Liver (tissue), 8 donors: ENCODE measurements at regions not wholly inside any gene's neighbourhood (a gene's known extent, or its start where the extent isn't known, plus 50 kb on each side); places are given as distances from the start of the nearest gene placed in this dataset.

Experiments used
- DNase-seq: peaks from one replicate; pipeline ENCODE4 v3.0.0-alpha.2; 2017; ENCODE audit warnings: low spot score
- H3K27ac ChIP-seq, 2 donors: one replicate each; pipeline ENCODE4 v1.7.0; 2013; ENCODE audit warnings: inconsistent platforms in 2 of 2, low read length in 2 of 2, control low read depth in 1 of 2, low read depth in 1 of 2, mild to moderate bottlenecking in 1 of 2
- H3K27me3 ChIP-seq, 4 donors: one replicate each; pipeline versions ENCODE4 v1.6.1 to v1.7.0; 2013; ENCODE audit warnings: low read length in 3 of 4, inconsistent platforms in 1 of 4, mild to moderate bottlenecking in 1 of 4, moderate library complexity in 1 of 4; ENCODE audit not compliant: control insufficient read depth in 4 of 4, insufficient read depth in 4 of 4
- H3K36me3 ChIP-seq, 4 donors: one replicate each; pipeline versions ENCODE4 v1.6.1 to v1.7.0; 2013; ENCODE audit warnings: low read length in 3 of 4, mild to moderate bottlenecking in 3 of 4, low read depth in 1 of 4, moderate library complexity in 1 of 4; ENCODE audit not compliant: control insufficient read depth in 4 of 4, insufficient read depth in 3 of 4
- H3K4me1 ChIP-seq, 4 donors: one replicate each; pipeline versions ENCODE4 v1.6.1 to v1.7.0; 2013; ENCODE audit warnings: low read length in 3 of 4, mild to moderate bottlenecking in 3 of 4, moderate library complexity in 1 of 4; ENCODE audit not compliant: control insufficient read depth in 4 of 4, insufficient read depth in 4 of 4
- H3K4me3 ChIP-seq, 3 donors: one replicate each; pipeline versions ENCODE4 v1.6.1 to v1.7.0; 2013; ENCODE audit warnings: low read length in 3 of 3, control low read depth in 1 of 3, low read depth in 1 of 3, mild to moderate bottlenecking in 1 of 3
- H3K9ac ChIP-seq, 2 donors: one replicate each; pipeline ENCODE4 v1.7.0; 2013; ENCODE audit warnings: low read length in 2 of 2, mild to moderate bottlenecking in 2 of 2, moderate library complexity in 2 of 2, control low read depth in 1 of 2, low read depth in 1 of 2
- H3K9me3 ChIP-seq, 4 donors: one replicate each; pipeline versions ENCODE4 v1.6.1 to v1.7.0; 2013; ENCODE audit warnings: low read length in 3 of 4; ENCODE audit not compliant: control insufficient read depth in 4 of 4
- EGR1 ChIP-seq, 2 donors: IDR thresholded peaks; 2 replicates each; pipeline ENCODE4 v1.6.1; 2016 to 2018; ENCODE audit warnings: antibody characterized with exemption in 2 of 2, low read depth in 2 of 2
- FOXA1 ChIP-seq: IDR thresholded peaks from 2 replicates; pipeline ENCODE4 v1.6.1; 2016; ENCODE audit warnings: antibody characterized with exemption
- FOXA2 ChIP-seq: IDR thresholded peaks from 2 replicates; pipeline ENCODE4 v1.6.1; 2016; ENCODE audit warnings: antibody characterized with exemption
- GABPA ChIP-seq, 2 donors: IDR thresholded peaks in 1 of 2; conservative IDR thresholded peaks in 1 of 2; 2 replicates each; pipeline ENCODE4 v1.6.1; 2016; ENCODE audit warnings: antibody characterized with exemption in 2 of 2, mild to moderate bottlenecking in 1 of 2, moderate library complexity in 1 of 2
- HNF4A ChIP-seq, 2 donors: conservative IDR thresholded peaks; 2 replicates each; pipeline ENCODE4 v1.6.1; 2016; ENCODE audit warnings: antibody characterized with exemption in 2 of 2, mild to moderate bottlenecking in 2 of 2
- HNF4G ChIP-seq: IDR thresholded peaks from 2 replicates; pipeline ENCODE4 v1.6.1; 2016; ENCODE audit warnings: antibody characterized with exemption
- JUND ChIP-seq, 2 donors: IDR thresholded peaks; 2 replicates each; pipeline ENCODE4 v1.6.1; 2016; ENCODE audit warnings: antibody characterized with exemption in 2 of 2
- MAX ChIP-seq: IDR thresholded peaks from 2 replicates; pipeline ENCODE4 v1.6.1; 2016; ENCODE audit warnings: antibody characterized with exemption
- NR2F2 ChIP-seq: IDR thresholded peaks from 2 replicates; pipeline ENCODE4 v1.6.1; 2016; ENCODE audit warnings: antibody characterized with exemption
- RAD21 ChIP-seq, 2 donors: IDR thresholded peaks; 2 replicates each; pipeline ENCODE4 v1.6.1; 2016; ENCODE audit warnings: antibody characterized with exemption in 2 of 2, mild to moderate bottlenecking in 2 of 2
- RXRA ChIP-seq, 2 donors: IDR thresholded peaks; 2 replicates each; pipeline ENCODE4 v1.6.1; 2017 to 2018; ENCODE audit warnings: antibody characterized with exemption in 2 of 2, mild to moderate bottlenecking in 1 of 2
- SP1 ChIP-seq: IDR thresholded peaks from 2 replicates; pipeline ENCODE4 v1.6.1; 2018; ENCODE audit warnings: antibody characterized with exemption, mild to moderate bottlenecking
- TAF1 ChIP-seq: conservative IDR thresholded peaks from 2 replicates; pipeline ENCODE4 v1.6.1; 2016; ENCODE audit warnings: antibody characterized with exemption, mild to moderate bottlenecking
- YY1 ChIP-seq: IDR thresholded peaks from 2 replicates; pipeline ENCODE4 v1.6.1; 2016; ENCODE audit warnings: antibody characterized with exemption, mild to moderate bottlenecking
- ZBTB33 ChIP-seq: IDR thresholded peaks from 2 replicates; pipeline ENCODE4 v1.6.1; 2016; ENCODE audit warnings: antibody characterized with exemption
- WGBS: extraction: QIAGEN DNeasy Blood & Tissue Kit; methylation state at CpG from one replicate; pipeline ENCODE4 v1.1.7; 2013; 5-methylcytosine and 5-hydroxymethylcytosine counted together
- TF ChIP-seq, protein P1 (sequence below): IDR thresholded peaks from 2 replicates; pipeline ENCODE4 v1.6.1; 2016; ENCODE audit warnings: antibody characterized with exemption, mild to moderate bottlenecking
- TF ChIP-seq, protein P2 (sequence below): IDR thresholded peaks from 2 replicates; pipeline ENCODE4 v1.6.1; 2016; ENCODE audit warnings: antibody characterized with exemption
- TF ChIP-seq, protein P3 (sequence below): fragments of 150-350 bp; IDR thresholded peaks from 2 replicates; pipeline ENCODE4 v1.5.1; 2017; ENCODE audit warnings: improper control_type of control experiment, low read depth, low read length; ENCODE audit not compliant: missing input control
- donor health status: healthy.
- donor health status: healthy.
- donor health status: healthy.
- donor health status: healthy.
- donor health status: healthy.

DNA sequence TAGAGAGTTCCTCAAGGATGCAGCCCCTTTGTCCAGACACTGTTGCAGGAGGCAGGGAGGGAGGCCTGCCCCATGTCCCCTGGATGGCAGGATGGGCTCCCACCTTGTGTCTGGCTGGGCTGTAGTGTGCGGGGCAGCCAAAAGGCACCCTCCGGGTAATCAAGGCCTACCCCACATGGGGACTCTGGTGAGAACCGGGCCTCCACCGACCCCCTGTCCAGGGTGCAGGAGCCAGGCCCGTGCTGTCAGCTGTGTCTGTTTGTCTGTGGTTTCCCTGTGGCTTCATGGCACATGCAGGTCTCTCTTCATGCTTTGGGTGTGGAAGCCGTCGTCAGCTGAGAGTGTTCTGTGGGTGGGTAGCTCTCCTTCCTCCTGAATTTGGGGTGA is 1240.9 kb downstream of the BRD1 start:
- Histone ChIP-seq H3K36me3 (no peaks in the 10 kb centered on the region), H3K27me3 (no peaks in the 10 kb centered on the region), H3K9ac (no peak overlapping the region), H3K9me3 (no peaks in the 10 kb centered on the region), H3K4me3 (no peak overlapping the region), H3K4me1 (no peaks in the 10 kb centered on the region), H3K27ac (no peak overlapping the region)
- TF ChIP-seq TAF1 (no peak), RAD21 (IDR thresholded peaks at IDR 0.05) (no peak), FOXA1 (no peak)
- 86% methylated on average over 7 of the region's 7 CpGs for WGBS
- no peak for DNase-seq

- Histone ChIP-seq H3K4me1 (no peaks in the 10 kb centered on the region), H3K9me3 (no peaks in the 10 kb centered on the region), H3K9ac (no peak overlapping the region), H3K36me3 (no peaks in the 10 kb centered on the region), H3K4me3 (no peak overlapping the region), H3K27ac (no peak overlapping the region), H3K27me3 (no peaks in the 10 kb centered on the region)
- WGBS, result 72% methylated on average over 21 of the region's 21 CpGs
- no peak for TF ChIP-seq EGR1 (IDR thresholded peaks at IDR 0.05; ENCODE audit: low read depth in 2 of 2)
- DNase-seq, result no peak
Observed at GRCh38 chr22:48585916-48586798, 1241.5 kb downstream of the BRD1 start.

GRCh38 chr22:48584170-48584569 is 1243.5 kb downstream of the BRD1 start:
- no peak for DNase-seq
- 95% methylated on average over 3 of the region's 3 CpGs for WGBS
- TF ChIP-seq, protein P1, sequence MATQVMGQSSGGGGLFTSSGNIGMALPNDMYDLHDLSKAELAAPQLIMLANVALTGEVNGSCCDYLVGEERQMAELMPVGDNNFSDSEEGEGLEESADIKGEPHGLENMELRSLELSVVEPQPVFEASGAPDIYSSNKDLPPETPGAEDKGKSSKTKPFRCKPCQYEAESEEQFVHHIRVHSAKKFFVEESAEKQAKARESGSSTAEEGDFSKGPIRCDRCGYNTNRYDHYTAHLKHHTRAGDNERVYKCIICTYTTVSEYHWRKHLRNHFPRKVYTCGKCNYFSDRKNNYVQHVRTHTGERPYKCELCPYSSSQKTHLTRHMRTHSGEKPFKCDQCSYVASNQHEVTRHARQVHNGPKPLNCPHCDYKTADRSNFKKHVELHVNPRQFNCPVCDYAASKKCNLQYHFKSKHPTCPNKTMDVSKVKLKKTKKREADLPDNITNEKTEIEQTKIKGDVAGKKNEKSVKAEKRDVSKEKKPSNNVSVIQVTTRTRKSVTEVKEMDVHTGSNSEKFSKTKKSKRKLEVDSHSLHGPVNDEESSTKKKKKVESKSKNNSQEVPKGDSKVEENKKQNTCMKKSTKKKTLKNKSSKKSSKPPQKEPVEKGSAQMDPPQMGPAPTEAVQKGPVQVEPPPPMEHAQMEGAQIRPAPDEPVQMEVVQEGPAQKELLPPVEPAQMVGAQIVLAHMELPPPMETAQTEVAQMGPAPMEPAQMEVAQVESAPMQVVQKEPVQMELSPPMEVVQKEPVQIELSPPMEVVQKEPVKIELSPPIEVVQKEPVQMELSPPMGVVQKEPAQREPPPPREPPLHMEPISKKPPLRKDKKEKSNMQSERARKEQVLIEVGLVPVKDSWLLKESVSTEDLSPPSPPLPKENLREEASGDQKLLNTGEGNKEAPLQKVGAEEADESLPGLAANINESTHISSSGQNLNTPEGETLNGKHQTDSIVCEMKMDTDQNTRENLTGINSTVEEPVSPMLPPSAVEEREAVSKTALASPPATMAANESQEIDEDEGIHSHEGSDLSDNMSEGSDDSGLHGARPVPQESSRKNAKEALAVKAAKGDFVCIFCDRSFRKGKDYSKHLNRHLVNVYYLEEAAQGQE, result no peak
- TF ChIP-seq JUND (IDR thresholded peaks at IDR 0.05) (no peak), FOXA2 (no peak), FOXA1 (no peak), NR2F2 (no peak), MAX (no peak), TAF1 (no peak), GABPA (IDR thresholded peaks at IDR 0.05 in 1 of 2, conservative IDR thresholded peaks at IDR 0.05 in 1 of 2) (no peak), SP1 (no peak), ZBTB33 (no peak), EGR1 (IDR thresholded peaks at IDR 0.05; ENCODE audit: low read depth in 2 of 2) (no peak), HNF4G (no peak), YY1 (no peak), RXRA (IDR thresholded peaks at IDR 0.05) (no peak), HNF4A (conservative IDR thresholded peaks at IDR 0.05) (no peak), RAD21 (IDR thresholded peaks at IDR 0.05) (no peak)
- TF ChIP-seq, protein P2, sequence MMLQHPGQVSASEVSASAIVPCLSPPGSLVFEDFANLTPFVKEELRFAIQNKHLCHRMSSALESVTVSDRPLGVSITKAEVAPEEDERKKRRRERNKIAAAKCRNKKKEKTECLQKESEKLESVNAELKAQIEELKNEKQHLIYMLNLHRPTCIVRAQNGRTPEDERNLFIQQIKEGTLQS, result no peak
- TF ChIP-seq, protein P3, sequence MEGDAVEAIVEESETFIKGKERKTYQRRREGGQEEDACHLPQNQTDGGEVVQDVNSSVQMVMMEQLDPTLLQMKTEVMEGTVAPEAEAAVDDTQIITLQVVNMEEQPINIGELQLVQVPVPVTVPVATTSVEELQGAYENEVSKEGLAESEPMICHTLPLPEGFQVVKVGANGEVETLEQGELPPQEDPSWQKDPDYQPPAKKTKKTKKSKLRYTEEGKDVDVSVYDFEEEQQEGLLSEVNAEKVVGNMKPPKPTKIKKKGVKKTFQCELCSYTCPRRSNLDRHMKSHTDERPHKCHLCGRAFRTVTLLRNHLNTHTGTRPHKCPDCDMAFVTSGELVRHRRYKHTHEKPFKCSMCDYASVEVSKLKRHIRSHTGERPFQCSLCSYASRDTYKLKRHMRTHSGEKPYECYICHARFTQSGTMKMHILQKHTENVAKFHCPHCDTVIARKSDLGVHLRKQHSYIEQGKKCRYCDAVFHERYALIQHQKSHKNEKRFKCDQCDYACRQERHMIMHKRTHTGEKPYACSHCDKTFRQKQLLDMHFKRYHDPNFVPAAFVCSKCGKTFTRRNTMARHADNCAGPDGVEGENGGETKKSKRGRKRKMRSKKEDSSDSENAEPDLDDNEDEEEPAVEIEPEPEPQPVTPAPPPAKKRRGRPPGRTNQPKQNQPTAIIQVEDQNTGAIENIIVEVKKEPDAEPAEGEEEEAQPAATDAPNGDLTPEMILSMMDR, result no peak
- no peak overlapping the region for H3K4me3 ChIP-seq
- no peaks in the 10 kb centered on the region for H3K36me3 ChIP-seq
- H3K4me1 ChIP-seq, result no peaks in the 10 kb centered on the region
- H3K9ac ChIP-seq, result no peak overlapping the region
- no peaks in the 10 kb centered on the region for H3K9me3 ChIP-seq
- H3K27me3 ChIP-seq, result no peaks in the 10 kb centered on the region
- no peak overlapping the region for H3K27ac ChIP-seq
